Ishikawa (cell line): ENCODE measurements at regions not wholly inside any gene's neighbourhood (a gene's known extent, or its start where the extent isn't known, plus 50 kb on each side); places are given as distances from the start of the nearest gene placed in this dataset.

Experiments used
- CEBPB ChIP-seq: IDR thresholded peaks from 2 replicates; pipeline ENCODE4 v1.6.1; 2012
- CREB1 ChIP-seq: IDR thresholded peaks from 2 replicates; pipeline ENCODE4 v1.6.1; 2012; ENCODE audit warnings: low read depth
- EGR1 ChIP-seq: IDR thresholded peaks from 2 replicates; pipeline ENCODE4 v1.6.1; 2012
- EP300 ChIP-seq: IDR thresholded peaks from 2 replicates; pipeline ENCODE4 v1.6.1; 2012; ENCODE audit warnings: borderline replicate concordance
- MAX ChIP-seq: IDR thresholded peaks from 2 replicates; pipeline ENCODE4 v1.6.1; 2012
- NFIC ChIP-seq: IDR thresholded peaks from 2 replicates; pipeline ENCODE4 v1.6.1; 2012
- RAD21 ChIP-seq: IDR thresholded peaks from 2 replicates; pipeline ENCODE4 v1.6.1; 2012; ENCODE audit warnings: low read depth
- TAF1 ChIP-seq: IDR thresholded peaks from 2 replicates; pipeline ENCODE4 v1.6.1; 2012; ENCODE audit warnings: low read depth, mild to moderate bottlenecking
- TCF12 ChIP-seq: IDR thresholded peaks from 2 replicates; pipeline ENCODE4 v1.6.1; 2012; ENCODE audit warnings: low read depth
- TEAD4 ChIP-seq: IDR thresholded peaks from 2 replicates; pipeline ENCODE4 v1.6.1; 2012
- USF1 ChIP-seq: IDR thresholded peaks from 2 replicates; pipeline ENCODE4 v1.6.1; 2012
- YY1 ChIP-seq: IDR thresholded peaks from 2 replicates; pipeline ENCODE4 v1.6.1; 2012; ENCODE audit warnings: low read depth
- ZBTB7A ChIP-seq: IDR thresholded peaks from 2 replicates; pipeline ENCODE4 v1.6.1; 2012; ENCODE audit warnings: low read depth
- TF ChIP-seq, protein P1 (sequence below): IDR thresholded peaks from 2 replicates; pipeline ENCODE4 v1.6.1; 2012; ENCODE audit warnings: low read depth, mild to moderate bottlenecking

- TF ChIP-seq RAD21 (no peak), YY1 (no peak), CREB1 (no peak), CEBPB (no peak), TAF1 (no peak), MAX (no peak), EGR1 (no peak), ZBTB7A (no peak), EP300 (no peak), USF1 (no peak), TEAD4 (no peak), NFIC (no peak), TCF12 (no peak)
- TF ChIP-seq, protein P1, sequence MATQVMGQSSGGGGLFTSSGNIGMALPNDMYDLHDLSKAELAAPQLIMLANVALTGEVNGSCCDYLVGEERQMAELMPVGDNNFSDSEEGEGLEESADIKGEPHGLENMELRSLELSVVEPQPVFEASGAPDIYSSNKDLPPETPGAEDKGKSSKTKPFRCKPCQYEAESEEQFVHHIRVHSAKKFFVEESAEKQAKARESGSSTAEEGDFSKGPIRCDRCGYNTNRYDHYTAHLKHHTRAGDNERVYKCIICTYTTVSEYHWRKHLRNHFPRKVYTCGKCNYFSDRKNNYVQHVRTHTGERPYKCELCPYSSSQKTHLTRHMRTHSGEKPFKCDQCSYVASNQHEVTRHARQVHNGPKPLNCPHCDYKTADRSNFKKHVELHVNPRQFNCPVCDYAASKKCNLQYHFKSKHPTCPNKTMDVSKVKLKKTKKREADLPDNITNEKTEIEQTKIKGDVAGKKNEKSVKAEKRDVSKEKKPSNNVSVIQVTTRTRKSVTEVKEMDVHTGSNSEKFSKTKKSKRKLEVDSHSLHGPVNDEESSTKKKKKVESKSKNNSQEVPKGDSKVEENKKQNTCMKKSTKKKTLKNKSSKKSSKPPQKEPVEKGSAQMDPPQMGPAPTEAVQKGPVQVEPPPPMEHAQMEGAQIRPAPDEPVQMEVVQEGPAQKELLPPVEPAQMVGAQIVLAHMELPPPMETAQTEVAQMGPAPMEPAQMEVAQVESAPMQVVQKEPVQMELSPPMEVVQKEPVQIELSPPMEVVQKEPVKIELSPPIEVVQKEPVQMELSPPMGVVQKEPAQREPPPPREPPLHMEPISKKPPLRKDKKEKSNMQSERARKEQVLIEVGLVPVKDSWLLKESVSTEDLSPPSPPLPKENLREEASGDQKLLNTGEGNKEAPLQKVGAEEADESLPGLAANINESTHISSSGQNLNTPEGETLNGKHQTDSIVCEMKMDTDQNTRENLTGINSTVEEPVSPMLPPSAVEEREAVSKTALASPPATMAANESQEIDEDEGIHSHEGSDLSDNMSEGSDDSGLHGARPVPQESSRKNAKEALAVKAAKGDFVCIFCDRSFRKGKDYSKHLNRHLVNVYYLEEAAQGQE = no peak
Measured at GRCh38 chr14:65279510-65279909, 133.0 kb upstream of the FUT8 start.
